Fibroblast of the aortic adventitia (primary cell): ENCODE measurements at regions not wholly inside any gene's neighbourhood (a gene's known extent, or its start where the extent isn't known, plus 50 kb on each side); places are given as distances from the start of the nearest gene placed in this dataset.

Source experiments
- DNase-seq: peaks from one replicate; pipeline ENCODE4 v3.0.0-alpha.2; 2010; ENCODE audit warnings: low read depth
- H3K4me3 ChIP-seq: 2 replicates; pipeline ENCODE4 v1.5.1; 2011; ENCODE audit warnings: low read depth, mild to moderate bottlenecking, control low read depth, low read length, moderate library complexity
- TF ChIP-seq, protein P1 (sequence below): IDR thresholded peaks from 2 replicates; pipeline ENCODE4 v1.5.1; 2011; ENCODE audit warnings: mild to moderate bottlenecking, low read length, control low read depth, inconsistent platforms; ENCODE audit not compliant: insufficient read depth

DNA sequence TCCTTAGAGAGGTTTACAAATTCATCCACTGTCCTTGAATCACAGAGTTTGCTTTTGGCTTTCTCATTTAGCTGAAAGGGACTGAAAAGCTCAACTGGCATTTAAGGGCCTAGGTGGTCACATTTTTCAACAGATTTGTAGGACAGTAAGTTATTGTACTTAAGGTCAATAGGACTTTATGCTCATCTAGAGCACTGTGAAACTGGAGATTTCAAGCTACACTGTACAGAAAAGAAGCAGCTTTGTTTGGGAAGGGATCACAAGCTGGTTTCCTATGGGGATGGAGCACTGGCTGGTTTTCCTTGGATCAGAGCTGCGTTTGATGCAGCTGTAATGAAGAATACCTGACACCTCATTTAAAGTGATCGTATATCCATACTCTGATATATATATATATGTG, 482.7 kb downstream of the FBXO15 start:
- no peak for DNase-seq
- no peak overlapping the region for H3K4me3 ChIP-seq
- TF ChIP-seq, protein P1, sequence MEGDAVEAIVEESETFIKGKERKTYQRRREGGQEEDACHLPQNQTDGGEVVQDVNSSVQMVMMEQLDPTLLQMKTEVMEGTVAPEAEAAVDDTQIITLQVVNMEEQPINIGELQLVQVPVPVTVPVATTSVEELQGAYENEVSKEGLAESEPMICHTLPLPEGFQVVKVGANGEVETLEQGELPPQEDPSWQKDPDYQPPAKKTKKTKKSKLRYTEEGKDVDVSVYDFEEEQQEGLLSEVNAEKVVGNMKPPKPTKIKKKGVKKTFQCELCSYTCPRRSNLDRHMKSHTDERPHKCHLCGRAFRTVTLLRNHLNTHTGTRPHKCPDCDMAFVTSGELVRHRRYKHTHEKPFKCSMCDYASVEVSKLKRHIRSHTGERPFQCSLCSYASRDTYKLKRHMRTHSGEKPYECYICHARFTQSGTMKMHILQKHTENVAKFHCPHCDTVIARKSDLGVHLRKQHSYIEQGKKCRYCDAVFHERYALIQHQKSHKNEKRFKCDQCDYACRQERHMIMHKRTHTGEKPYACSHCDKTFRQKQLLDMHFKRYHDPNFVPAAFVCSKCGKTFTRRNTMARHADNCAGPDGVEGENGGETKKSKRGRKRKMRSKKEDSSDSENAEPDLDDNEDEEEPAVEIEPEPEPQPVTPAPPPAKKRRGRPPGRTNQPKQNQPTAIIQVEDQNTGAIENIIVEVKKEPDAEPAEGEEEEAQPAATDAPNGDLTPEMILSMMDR: no peak

DNA sequence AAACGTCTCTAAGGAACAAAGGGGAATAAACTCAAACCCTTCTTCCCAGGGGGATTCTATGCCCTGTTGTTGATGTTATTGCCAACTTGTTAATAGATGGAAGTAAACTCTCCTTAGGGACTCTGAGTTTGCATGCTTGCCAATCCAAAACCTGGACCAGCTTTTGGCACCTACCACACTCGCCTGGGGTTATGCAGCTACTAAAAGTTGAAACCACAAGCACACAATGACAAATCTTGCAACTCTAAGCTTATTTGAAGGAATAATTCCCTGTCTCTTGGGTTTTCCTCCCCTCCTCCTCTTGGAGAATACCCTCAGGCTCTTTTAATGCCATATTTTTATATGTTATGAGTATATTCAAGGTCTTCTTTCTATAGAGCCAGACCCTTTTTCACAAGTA, 484.1 kb downstream of the FBXO15 start:
- TF ChIP-seq, protein P1: no peak
- H3K4me3 ChIP-seq: no peak overlapping the region
- no peak for DNase-seq

DNA sequence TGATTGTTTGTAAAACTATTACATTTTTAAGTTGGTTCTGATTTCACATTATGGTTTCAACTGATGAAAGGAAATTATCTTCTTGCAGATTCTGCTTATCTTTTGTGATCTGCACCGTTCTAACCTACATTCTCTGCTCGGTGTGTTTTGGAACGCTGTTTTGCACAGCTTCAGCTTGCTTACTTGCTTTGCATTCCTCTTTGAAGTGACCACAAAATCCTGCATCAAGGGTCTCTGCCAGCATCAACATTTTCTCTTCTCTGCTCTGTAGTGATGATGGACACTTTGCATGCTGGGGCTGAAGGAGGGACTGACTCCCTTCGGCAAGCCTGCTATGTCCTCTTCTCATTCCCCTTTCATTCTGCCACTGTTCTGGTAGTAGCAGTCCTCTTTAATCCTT, 485.2 kb downstream of the FBXO15 start:
- TF ChIP-seq, protein P1: no peak
- H3K4me3 ChIP-seq: no peak overlapping the region
- no peak for DNase-seq

DNA sequence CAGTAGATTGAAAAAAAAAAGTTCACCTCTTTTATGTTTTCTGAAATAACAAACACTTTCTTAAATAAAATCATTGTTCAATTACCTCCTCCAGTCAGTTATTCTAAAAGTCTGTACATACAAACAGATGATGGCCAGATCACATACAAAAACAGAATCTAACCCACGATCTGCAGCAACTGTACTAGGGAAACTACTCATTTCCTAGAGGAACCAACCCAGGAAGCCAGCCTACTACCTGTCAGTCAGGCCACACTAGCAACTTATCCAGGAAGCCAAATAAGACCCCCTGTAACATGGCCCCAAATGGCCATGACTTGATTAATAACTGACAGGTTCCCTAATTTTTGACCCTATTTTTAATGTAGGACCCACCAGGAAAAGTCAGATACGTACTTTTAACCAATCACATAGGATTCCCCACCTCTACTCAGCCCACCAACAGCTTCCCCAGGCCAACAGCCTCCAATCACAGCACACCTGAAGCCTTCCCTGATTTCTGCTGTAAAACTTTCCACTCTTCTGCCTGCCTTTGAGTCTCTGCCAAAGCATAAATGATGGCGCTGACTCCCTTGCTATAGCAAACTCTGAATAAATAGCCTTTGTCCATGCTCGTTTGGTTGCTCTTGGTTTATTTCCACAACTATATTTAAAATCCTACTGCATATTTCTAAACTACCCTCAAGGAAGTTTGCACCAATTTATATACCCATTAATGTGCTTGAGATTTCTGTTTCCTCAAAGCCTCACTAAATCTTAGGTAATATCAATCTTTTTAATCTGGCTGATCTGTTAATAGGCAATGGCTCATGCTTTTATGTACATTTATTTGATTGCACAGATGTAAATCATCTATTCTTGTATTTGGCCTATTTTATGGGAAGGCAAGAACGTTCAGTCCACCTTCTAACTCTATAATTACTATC, 486.4 kb downstream of the FBXO15 start:
- no peak overlapping the region for H3K4me3 ChIP-seq
- no peak for DNase-seq
- TF ChIP-seq, protein P1: no peak

DNA sequence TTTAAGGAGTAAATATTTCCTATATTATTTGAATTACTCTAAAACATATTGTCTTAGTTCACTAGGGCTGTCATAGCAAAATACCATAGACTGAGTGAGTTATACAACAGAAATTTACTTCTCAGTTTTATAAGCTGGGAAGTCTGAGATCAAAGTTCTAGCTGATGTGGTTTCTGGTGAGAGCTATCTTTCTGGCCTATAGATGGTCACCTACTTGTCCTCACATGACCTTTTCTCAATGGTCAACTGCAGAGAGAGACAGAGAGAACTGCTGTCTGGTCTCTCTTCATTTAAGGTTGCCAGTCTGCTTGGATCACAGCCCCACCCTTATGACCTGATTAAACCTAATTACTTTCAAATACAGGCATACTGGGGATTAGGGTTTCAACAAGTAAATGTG, 490.9 kb downstream of the FBXO15 start:
- no peak overlapping the region for H3K4me3 ChIP-seq
- DNase-seq: no peak
- TF ChIP-seq, protein P1: no peak

DNA sequence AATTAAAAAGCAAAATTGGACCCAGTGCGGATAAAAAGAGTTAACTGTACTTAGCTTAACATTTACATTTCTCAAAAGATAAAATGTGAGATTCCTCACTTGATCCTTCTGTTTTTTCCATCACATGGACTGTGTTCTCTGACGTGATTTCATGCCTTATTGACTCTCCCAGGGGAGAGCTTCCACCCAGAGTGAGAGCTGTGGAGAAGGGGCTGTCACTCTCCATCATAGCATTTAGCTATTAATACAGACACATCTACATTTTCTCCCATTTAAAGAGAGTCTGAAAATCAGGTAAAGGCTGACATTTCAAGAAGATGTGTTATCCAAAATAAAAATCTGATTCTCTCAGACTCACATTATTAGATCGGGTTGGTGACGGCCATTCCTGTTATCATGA, 493.8 kb downstream of the FBXO15 start:
- TF ChIP-seq, protein P1: no peak
- no peak for DNase-seq
- H3K4me3 ChIP-seq: no peak overlapping the region

DNA sequence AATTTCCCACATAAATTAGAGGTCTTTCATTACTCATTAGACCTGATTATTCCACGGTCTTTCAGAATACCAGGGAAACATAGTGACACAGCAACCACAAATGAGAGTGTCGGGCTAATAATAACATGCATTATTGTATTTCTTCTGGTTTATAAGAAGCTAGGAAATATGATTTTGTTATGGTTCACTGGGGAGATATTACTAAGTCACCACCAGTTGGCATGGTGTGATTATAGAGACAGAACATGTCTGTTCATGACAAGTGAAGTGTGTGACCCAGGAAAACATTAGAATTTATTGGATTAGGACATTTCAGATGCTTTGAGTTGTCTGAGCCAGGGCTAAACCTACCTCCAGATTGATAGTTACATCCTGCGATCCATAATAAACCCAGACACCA, 494.4 kb downstream of the FBXO15 start:
- TF ChIP-seq, protein P1: no peak
- no peak overlapping the region for H3K4me3 ChIP-seq
- no peak for DNase-seq
